Amniotic epithelial cell (primary cell): ENCODE measurements at regions not wholly inside any gene's neighbourhood (a gene's known extent, or its start where the extent isn't known, plus 50 kb on each side); places are given as distances from the start of the nearest gene placed in this dataset.
A peak's percentile ranks its signal among the peaks of the same experiment; 100 is the strongest.
"Not testable (repeated sequence)": the region's sequence is repeated elsewhere in the genome, so short reads cannot be mapped to it uniquely, and the experiment has no call there.

Experiments
- DNase-seq: peaks from one replicate; pipeline ENCODE4 v3.0.0-alpha.2; 2010; ENCODE audit warnings: low read depth

DNA sequence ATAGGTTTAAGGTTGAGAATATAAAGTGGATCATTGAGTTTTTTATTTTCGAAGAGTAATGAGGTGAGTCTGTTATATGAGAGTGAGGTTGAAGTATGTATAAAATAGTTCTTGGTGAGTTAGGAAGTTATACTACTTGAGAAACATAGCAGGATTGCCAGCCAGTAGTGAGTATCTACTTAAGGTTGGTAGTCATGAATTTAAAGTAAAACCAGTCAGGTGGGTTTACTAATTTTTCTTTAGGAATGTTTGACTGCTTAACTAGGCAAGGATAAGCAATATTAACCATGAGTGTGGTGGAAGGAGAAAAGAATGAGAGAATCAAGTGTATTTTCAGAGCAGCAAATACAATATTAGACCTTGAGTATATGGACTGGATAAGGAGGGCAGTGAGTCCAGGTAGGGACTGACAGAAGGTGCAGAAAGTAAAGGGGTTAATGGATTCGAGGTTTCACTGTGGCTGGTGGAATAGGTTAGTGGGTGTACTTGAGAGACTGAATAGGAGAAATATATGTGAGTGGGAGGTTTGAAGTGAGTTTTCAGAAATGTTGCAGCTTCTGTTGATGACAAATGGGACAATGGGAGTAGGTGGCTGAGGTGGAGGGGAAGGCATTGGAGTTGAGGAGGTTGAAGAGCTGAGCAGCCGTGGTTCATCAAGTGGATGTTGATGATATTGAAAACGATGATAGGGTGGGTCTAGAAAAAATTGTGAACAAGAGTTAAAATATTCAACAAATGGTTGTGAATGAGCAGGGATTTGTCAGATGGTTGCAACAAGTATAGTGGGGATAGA lies 232.5 kb upstream of the ASCC3 start:
- DNase-seq, result no peak

- DNase-seq, result peak; percentile 32
These were observed 233.6 kb upstream of the ASCC3 start for GRCh38 chr6:101114703-101115102.

GRCh38 chr6:101116337-101116736 lies 235.2 kb upstream of the ASCC3 start:
- DNase-seq, result no peak

DNA sequence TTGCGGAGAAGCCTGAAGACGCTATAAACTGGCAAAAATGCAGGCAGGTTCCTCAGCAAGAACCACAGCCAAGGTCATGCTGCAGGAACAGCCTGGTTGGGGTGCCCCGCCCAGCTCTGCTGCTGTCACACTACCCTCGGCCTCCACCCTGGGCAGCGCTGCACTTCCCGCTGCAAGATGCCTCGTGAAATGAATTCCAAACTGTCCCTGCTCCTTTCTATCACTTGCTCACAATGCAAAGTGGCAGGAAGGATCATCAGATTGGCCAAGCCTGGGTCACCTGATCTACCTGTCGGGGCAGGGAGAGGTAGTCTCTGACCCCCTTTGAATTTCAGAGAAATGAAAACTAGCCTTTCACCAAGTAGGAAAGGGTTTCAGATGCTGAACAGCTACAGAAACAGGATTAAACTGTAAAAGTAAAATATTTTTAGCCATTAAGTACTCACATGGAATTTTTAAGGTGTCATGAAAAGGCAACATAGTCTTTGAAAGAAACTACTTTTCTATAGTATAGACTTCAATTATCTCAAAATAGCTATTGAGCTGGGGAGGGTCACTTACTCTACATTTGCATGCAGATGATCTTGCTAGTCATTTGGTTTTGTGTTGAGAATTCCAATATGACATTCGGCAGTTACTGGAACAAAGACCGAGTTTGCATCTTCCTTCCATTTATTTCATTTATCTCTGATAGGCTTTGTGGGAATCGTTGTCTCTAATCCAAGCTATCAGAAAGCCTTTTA lies 236.4 kb upstream of the ASCC3 start:
- peak; percentile 0 for DNase-seq

GRCh38 chr6:101118136-101118396 lies 236.9 kb upstream of the ASCC3 start:
- DNase-seq, result no peak

DNA sequence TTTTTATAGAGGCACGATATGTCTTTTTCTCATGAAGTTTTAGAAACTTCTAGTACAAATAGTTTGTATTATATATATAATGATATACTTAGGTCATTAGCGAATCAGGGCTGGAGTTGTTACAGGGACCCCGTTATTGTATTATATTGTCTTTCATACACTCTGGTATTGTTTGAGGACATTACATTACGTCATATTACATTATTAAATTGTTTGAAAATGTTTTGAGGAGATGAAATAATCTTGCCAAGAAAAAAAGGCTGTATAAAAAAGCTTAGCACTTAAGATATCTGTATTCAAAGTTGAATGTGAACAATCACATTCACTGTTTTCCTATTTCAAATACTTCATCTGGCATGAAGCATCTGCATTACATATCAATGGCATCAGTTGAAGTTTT lies 239.6 kb upstream of the ASCC3 start:
- no peak for DNase-seq

GRCh38 chr6:101125380-101125971 lies 244.3 kb upstream of the ASCC3 start:
- DNase-seq, result no peak

DNA sequence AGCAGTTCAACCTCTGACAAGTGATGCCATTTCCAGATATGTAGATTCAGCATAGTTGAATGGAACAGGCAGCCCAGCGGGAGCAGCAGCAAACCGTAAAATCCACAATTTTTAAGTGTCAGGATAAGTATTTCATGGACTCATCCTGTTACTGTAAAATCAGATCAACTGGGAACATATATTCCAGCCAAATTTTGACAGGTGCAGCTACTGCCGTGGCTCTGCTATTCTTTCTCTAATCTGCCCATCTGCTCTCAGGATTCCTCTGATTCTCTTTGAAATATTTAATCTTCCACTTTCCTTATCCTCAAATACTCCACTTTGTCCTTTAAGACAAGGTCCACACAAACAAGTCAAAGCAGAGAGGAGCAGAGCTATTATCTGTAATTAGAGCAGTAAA lies 245.4 kb upstream of the ASCC3 start:
- no peak for DNase-seq

DNA sequence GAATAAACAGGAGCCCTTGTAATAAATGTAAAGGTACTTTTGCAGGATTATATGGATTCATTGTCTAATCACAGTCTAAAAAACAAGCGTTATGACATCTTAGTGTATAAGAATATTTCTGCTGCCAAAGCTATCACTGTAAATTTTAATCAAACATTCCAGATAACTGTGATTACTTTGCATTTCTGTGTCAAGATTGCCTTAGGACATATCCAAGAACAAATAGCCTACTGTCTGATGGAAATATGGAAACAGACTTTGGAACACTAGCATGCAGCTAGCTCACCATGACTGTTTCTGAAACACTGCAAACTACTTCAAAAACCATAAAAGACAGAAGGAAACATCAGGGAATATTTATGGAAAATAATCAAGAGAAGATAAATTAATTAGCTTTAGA lies 248.7 kb upstream of the ASCC3 start:
- no peak for DNase-seq

DNA sequence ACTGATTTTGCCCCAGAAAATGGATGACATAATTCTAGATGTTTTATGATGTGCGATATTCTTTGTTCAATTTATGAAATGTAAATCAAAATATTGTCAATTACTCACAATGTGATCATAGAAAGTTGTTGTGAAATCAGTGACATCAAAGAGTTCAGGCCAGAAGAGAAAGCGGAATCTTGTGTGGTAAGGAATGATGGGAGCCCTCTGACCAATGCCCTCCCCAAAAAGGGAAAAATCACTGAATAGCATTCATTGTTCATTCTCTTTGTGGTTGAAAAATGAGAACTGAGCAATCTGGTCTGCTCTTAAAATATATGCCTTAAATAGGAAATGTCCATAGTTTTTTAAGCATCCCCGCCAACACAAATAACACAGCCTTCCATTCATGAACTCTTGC lies 247.1 kb upstream of the GRIK2 start:
- peak; percentile 24 for DNase-seq

DNA sequence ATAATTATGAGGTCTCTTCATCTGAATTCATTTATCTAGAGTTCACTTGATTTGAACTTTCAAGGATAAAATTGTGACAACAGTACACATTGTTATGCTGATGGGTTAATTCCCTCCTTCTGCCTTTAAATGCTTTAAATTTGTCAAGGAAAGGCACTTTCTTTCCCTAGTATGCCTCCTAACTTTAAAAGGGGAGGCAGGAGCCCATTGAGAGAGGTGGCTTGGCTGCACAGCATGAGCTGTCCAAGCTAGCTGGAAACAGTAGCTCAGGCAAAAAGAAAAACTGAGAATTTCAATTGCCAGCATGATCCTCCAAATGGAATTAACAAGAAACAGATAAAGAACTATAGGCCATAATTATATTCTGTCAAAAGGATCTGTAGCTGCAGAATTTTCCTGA lies 243.3 kb upstream of the GRIK2 start:
- no peak for DNase-seq

DNA sequence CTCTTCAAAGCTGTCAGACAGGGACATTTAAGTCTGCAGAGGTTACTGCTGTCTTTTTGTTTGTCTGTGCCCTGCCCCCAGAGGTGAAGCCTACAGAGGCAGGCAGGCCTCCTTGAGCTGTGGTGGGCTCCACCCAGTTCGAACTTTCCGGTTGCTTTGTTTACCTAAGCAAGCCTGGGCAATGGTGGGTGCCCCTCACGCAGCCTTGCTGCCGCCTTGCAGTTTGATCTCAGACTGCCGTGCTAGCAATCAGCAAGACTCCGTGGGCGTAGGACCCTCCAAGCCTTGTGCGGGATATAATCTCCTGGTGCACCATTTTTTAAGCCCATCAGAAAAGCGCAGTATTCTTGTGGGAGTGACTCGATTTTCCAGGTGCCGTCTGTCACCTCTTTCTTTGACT lies 235.9 kb upstream of the GRIK2 start:
- not testable (repeated sequence) for DNase-seq

- peak; percentile 14 for DNase-seq
These were observed 229.9 kb upstream of the GRIK2 start for GRCh38 chr6:101163611-101164010.

GRCh38 chr6:101167638-101168037 lies 225.9 kb upstream of the GRIK2 start:
- DNase-seq, result no peak

DNA sequence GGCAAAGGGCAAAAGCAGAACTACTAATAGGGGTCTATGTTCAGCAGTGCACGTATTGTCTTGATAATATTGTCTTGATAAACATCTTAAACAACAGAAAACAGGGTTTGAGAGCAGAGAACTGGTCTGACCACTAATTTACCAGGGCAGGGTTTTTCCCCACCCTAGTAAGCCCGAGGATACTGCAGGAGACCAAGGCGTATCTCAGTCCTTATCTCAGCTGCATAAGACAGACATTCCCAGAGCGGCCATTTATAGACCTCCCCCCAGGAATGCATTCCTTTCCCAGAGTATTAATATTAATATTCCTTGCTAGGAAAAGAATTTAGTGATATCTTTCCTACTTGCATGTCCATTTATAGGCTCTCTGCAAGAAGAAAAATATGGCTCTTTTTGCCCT lies 222.5 kb upstream of the GRIK2 start:
- not testable (repeated sequence) for DNase-seq

DNA sequence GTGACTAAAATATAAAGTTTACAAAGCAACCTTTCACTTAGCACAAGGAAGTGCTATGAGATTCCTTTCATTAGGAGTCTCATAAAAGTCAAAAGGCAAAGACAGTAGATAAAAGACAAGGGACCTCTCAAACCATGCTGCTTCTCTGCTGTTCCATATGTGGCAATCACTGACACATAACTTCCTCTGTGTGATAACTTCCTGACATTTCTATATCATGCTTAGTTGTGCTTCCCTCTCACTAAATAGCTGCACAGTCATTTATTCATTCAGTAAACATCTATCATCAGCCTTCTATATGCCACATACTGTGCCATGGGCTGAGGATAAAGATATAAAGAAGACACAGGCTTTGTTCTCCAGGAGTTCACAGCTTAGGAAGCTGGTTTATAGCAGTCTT lies 214.8 kb upstream of the GRIK2 start:
- DNase-seq, result peak; percentile 4

DNA sequence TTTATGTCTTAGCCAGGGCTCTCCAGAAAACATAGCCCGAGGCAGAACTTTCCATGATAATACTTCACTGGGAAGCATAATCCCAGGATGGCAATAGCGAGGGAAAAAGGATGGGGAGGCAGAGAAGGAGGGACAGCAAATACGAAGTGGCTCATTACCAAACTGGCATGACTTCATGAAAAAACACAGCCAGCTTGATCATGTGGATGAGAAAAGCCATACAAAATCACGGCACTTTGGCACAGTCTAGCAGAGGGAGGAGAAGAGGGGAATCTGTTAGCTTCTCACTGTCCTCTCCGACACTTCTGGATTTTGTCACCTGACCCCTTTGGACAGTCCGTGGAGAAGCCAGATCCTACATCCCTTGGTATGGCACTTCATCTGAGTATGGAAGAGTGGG lies 212.5 kb upstream of the GRIK2 start:
- no peak for DNase-seq

DNA sequence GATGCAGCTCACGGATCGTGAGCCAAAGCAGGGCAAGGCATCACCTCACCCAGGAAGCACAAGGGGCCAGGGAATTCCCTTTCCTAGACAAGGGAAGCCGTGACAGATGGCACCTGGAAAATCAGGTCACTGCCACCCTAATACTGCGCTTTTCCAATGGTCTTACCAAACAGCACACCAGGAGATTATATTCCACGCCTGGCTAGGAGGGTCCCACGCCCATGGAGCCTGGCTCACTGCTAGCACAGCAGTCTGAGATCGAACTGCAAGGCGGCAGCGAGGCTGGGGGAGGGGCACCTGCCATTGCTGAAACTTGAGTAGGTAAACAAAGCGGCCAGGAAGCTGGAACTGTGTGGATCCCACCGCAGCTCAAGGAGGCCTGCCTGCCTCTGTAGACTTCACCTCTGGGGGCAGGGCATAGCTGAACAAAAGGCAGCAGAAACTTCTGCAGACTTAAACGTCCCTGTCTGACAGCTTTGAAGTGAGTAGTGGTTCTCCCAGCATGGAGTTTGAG lies 205.2 kb upstream of the GRIK2 start:
- DNase-seq, result not testable (repeated sequence)

DNA sequence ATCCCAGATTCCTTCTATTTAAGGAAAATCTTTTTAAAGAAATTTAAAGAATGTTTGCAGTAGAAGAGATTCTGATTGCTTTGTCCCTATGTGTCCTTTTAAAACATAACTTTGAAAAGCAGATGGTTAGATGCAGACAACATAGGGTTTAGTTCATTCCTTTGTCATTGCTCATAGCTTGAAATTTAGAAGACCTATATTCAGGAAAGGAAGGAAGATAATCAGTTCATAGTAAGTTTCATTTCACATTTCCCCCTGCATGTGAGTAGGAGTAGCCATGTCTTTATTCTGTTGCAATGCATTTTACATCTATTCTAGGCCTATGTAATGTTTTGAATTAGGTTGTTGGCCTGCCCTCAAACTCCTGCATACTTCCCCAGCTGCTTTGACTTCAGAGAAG lies 197.9 kb upstream of the GRIK2 start:
- peak; percentile 50 for DNase-seq

DNA sequence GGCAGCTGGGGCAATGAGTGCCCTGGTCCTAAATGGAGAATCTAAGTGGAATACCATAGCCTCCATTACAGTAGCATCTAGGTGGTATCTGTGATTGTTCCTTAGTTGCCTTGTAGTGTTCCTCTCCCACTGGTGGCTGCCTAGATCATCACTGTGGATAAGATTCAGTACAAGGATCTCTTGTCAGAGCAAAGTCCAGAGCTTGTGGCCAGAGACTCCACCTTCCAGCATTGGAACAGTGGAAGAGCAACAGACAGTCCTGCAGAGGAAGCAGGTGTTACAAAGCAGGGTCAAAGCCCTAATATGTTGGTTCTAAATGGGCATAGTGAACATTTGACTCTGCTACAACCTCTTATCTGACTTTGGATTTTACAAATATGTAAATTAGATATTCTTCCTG lies 194.1 kb upstream of the GRIK2 start:
- DNase-seq, result no peak

DNA sequence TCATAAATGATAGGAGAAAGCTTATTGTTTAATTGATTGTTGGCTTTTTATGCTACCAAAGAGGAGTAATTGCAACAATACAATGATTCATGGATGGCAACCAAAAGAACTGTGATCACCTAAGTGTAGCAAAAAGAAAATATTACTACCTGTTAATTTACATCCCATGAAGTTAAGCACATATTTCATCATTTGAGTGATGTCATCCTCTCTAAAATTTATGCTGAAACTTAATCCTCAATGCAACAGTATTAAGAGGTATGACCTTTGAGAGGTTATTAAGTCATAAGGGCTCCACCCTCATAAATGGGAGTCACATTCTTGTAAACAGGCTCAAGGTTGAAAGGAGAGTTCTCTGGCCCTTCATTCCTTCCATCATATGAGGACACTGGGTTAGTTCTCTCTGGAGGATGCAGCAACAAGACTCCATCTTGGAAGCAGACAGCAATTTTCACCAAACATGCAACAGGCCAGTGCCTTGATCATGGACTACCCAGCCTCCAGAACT lies 190.6 kb upstream of the GRIK2 start:
- no peak for DNase-seq

DNA sequence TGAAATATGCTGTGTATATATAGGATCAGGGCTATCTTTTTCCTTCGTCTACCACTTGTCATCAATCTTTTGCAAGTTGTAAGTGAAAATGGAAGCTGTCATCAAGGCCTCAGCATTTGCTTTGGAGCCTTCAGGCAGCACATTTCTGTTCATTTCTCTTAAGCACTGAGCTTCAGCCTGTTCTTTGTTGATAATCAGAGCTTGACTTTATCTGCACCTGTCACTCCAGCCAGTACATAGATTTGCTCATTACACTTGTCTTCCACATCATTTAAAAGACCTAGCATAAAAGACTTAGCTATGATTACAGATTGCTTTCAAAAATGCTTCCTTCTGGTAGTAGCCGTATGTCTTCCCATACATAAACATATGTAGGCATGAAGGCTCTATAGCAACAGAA lies 189.8 kb upstream of the GRIK2 start:
- DNase-seq, result no peak

GRCh38 chr6:101208152-101208551 lies 185.4 kb upstream of the GRIK2 start:
- no peak for DNase-seq
